ENCODE measurements at regions not wholly inside any gene's neighbourhood (a gene's known extent, or its start where the extent isn't known, plus 50 kb on each side); places are given as distances from the start of the nearest gene placed in this dataset.
A peak's percentile ranks its signal among the peaks of the same experiment; 100 is the strongest.

DNA sequence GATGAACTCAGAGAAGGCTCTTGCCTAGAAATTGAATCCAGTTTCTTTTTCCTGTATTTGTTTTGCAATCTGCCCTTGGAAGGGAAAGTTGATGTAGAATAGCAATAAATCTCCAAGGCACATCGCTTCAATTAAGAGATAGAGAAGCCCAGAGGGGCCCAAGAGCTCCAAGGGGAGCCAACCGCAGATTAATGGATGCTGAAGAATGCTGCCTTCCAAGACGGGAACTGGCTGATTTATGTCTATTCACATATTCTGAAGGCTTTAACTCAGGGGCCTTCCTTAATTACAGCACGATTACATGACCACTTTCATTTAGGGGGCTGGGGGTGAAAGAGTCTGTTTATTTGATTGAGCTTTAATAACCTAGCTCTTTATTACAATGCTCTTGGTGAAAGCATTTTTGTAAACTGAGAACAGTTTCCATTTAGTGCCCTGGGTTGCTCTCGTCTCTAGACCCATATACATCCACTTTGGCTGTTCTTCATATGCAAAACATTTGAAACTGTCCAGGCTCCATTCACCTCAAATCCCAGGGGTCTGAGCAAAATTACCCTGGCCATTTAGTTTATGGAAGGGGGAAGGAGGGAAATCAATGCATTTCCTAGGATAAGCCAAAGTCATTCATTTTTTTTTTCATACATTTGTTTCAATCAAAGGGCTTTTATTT lies 87.4 kb upstream of the CLDN14 start (continued):
- TF ChIP-seq, protein P1, sequence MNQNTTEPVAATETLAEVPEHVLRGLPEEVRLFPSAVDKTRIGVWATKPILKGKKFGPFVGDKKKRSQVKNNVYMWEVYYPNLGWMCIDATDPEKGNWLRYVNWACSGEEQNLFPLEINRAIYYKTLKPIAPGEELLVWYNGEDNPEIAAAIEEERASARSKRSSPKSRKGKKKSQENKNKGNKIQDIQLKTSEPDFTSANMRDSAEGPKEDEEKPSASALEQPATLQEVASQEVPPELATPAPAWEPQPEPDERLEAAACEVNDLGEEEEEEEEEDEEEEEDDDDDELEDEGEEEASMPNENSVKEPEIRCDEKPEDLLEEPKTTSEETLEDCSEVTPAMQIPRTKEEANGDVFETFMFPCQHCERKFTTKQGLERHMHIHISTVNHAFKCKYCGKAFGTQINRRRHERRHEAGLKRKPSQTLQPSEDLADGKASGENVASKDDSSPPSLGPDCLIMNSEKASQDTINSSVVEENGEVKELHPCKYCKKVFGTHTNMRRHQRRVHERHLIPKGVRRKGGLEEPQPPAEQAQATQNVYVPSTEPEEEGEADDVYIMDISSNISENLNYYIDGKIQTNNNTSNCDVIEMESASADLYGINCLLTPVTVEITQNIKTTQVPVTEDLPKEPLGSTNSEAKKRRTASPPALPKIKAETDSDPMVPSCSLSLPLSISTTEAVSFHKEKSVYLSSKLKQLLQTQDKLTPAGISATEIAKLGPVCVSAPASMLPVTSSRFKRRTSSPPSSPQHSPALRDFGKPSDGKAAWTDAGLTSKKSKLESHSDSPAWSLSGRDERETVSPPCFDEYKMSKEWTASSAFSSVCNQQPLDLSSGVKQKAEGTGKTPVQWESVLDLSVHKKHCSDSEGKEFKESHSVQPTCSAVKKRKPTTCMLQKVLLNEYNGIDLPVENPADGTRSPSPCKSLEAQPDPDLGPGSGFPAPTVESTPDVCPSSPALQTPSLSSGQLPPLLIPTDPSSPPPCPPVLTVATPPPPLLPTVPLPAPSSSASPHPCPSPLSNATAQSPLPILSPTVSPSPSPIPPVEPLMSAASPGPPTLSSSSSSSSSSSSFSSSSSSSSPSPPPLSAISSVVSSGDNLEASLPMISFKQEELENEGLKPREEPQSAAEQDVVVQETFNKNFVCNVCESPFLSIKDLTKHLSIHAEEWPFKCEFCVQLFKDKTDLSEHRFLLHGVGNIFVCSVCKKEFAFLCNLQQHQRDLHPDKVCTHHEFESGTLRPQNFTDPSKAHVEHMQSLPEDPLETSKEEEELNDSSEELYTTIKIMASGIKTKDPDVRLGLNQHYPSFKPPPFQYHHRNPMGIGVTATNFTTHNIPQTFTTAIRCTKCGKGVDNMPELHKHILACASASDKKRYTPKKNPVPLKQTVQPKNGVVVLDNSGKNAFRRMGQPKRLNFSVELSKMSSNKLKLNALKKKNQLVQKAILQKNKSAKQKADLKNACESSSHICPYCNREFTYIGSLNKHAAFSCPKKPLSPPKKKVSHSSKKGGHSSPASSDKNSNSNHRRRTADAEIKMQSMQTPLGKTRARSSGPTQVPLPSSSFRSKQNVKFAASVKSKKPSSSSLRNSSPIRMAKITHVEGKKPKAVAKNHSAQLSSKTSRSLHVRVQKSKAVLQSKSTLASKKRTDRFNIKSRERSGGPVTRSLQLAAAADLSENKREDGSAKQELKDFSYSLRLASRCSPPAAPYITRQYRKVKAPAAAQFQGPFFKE (tag by site-specific recombination; IDR thresholded peaks at IDR 0.05; ENCODE audit: borderline replicate concordance): no peak
- TF ChIP-seq ZNF223 (tag by site-specific recombination; IDR thresholded peaks at IDR 0.05): no peak
- peak; percentile 98 for TF ChIP-seq ZEB2 (tag by site-specific recombination; IDR thresholded peaks at IDR 0.05)
- TF ChIP-seq MZF1 (tag by site-specific recombination; IDR thresholded peaks at IDR 0.05; ENCODE audit: borderline replicate concordance): peak; percentile 89; the same call in 1 of the 2 replicates
- TF ChIP-seq ZNF211 (tag by site-specific recombination; IDR thresholded peaks at IDR 0.05; ENCODE audit: low read depth): no peak
- TF ChIP-seq ZBTB1 (tag by site-specific recombination; IDR thresholded peaks at IDR 0.05): no peak
- peak; percentile 66; the same call in 1 of the 2 replicates for TF ChIP-seq ZNF394 (tag by site-specific recombination; IDR thresholded peaks at IDR 0.05; ENCODE audit: borderline replicate concordance)
- TF ChIP-seq, protein P2, sequence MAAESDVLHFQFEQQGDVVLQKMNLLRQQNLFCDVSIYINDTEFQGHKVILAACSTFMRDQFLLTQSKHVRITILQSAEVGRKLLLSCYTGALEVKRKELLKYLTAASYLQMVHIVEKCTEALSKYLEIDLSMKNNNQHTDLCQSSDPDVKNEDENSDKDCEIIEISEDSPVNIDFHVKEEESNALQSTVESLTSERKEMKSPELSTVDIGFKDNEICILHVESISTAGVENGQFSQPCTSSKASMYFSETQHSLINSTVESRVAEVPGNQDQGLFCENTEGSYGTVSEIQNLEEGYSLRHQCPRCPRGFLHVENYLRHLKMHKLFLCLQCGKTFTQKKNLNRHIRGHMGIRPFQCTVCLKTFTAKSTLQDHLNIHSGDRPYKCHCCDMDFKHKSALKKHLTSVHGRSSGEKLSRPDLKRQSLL (tag by site-specific recombination; IDR thresholded peaks at IDR 0.05): peak; percentile 78
- TF ChIP-seq ZNF555 (tag by site-specific recombination; conservative IDR thresholded peaks at IDR 0.05): no peak
- no peak for TF ChIP-seq ZNF138 (tag by site-specific recombination; IDR thresholded peaks at IDR 0.05; ENCODE audit: borderline replicate concordance)
- TF ChIP-seq ZNF791 (tag by site-specific recombination; IDR thresholded peaks at IDR 0.05): no peak
- TF ChIP-seq, protein P3, sequence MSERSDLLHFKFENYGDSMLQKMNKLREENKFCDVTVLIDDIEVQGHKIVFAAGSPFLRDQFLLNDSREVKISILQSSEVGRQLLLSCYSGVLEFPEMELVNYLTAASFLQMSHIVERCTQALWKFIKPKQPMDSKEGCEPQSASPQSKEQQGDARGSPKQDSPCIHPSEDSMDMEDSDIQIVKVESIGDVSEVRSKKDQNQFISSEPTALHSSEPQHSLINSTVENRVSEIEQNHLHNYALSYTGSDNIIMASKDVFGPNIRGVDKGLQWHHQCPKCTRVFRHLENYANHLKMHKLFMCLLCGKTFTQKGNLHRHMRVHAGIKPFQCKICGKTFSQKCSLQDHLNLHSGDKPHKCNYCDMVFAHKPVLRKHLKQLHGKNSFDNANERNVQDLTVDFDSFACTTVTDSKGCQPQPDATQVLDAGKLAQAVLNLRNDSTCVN (tag by site-specific recombination; optimal IDR thresholded peaks at IDR 0.05): no peak
- peak; percentile 99 for TF ChIP-seq ZNF843 (tag by site-specific recombination; IDR thresholded peaks at IDR 0.05)
- TF ChIP-seq, protein P4, sequence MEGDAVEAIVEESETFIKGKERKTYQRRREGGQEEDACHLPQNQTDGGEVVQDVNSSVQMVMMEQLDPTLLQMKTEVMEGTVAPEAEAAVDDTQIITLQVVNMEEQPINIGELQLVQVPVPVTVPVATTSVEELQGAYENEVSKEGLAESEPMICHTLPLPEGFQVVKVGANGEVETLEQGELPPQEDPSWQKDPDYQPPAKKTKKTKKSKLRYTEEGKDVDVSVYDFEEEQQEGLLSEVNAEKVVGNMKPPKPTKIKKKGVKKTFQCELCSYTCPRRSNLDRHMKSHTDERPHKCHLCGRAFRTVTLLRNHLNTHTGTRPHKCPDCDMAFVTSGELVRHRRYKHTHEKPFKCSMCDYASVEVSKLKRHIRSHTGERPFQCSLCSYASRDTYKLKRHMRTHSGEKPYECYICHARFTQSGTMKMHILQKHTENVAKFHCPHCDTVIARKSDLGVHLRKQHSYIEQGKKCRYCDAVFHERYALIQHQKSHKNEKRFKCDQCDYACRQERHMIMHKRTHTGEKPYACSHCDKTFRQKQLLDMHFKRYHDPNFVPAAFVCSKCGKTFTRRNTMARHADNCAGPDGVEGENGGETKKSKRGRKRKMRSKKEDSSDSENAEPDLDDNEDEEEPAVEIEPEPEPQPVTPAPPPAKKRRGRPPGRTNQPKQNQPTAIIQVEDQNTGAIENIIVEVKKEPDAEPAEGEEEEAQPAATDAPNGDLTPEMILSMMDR (tag by site-specific recombination; IDR thresholded peaks at IDR 0.05): no peak
- TF ChIP-seq, protein P5, sequence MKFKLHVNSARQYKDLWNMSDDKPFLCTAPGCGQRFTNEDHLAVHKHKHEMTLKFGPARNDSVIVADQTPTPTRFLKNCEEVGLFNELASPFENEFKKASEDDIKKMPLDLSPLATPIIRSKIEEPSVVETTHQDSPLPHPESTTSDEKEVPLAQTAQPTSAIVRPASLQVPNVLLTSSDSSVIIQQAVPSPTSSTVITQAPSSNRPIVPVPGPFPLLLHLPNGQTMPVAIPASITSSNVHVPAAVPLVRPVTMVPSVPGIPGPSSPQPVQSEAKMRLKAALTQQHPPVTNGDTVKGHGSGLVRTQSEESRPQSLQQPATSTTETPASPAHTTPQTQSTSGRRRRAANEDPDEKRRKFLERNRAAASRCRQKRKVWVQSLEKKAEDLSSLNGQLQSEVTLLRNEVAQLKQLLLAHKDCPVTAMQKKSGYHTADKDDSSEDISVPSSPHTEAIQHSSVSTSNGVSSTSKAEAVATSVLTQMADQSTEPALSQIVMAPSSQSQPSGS (tag by site-specific recombination; IDR thresholded peaks at IDR 0.05; ENCODE audit: low read depth): peak; percentile 70
- TF ChIP-seq, protein P6, sequence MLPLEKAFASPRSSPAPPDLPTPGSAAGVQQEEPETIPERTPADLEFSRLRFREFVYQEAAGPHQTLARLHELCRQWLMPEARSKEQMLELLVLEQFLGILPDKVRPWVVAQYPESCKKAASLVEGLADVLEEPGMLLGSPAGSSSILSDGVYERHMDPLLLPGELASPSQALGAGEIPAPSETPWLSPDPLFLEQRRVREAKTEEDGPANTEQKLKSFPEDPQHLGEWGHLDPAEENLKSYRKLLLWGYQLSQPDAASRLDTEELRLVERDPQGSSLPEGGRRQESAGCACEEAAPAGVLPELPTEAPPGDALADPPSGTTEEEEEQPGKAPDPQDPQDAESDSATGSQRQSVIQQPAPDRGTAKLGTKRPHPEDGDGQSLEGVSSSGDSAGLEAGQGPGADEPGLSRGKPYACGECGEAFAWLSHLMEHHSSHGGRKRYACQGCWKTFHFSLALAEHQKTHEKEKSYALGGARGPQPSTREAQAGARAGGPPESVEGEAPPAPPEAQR (tag by site-specific recombination; IDR thresholded peaks at IDR 0.05): no peak
- no peak for TF ChIP-seq MEIS1 (CRISPR knock-in tag; IDR thresholded peaks at IDR 0.05; ENCODE audit: borderline replicate concordance)
- no peak for TF ChIP-seq ZNF23 (tag by site-specific recombination; IDR thresholded peaks at IDR 0.05; ENCODE audit: borderline replicate concordance)
- peak; percentile 53; the same call in 1 of the 2 replicates for TF ChIP-seq ZBTB48 (tag by site-specific recombination; IDR thresholded peaks at IDR 0.05)
- TF ChIP-seq ZNF140 (tag by site-specific recombination; IDR thresholded peaks at IDR 0.05): no peak
- TF ChIP-seq, protein P7, sequence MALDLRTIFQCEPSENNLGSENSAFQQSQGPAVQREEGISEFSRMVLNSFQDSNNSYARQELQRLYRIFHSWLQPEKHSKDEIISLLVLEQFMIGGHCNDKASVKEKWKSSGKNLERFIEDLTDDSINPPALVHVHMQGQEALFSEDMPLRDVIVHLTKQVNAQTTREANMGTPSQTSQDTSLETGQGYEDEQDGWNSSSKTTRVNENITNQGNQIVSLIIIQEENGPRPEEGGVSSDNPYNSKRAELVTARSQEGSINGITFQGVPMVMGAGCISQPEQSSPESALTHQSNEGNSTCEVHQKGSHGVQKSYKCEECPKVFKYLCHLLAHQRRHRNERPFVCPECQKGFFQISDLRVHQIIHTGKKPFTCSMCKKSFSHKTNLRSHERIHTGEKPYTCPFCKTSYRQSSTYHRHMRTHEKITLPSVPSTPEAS (tag by site-specific recombination; IDR thresholded peaks at IDR 0.05): 0 out of 2 replicates have a peak, but pooled peaks have one; percentile 30
- no peak for TF ChIP-seq ZNF37A (tag by site-specific recombination; IDR thresholded peaks at IDR 0.05)
- peak; percentile 60; the same call in 1 of the 2 replicates for TF ChIP-seq ZFP69B (tag by site-specific recombination; IDR thresholded peaks at IDR 0.05)
- TF ChIP-seq ZNF19 (tag by site-specific recombination; IDR thresholded peaks at IDR 0.05; ENCODE audit: low read depth): peak; percentile 87; the same call in 1 of the 2 replicates
- TF ChIP-seq REPIN1 (tag by site-specific recombination; IDR thresholded peaks at IDR 0.05; ENCODE audit: low read depth): no peak

All from HEK293 (cell line).